PC-9 (cell line): ENCODE measurements at regions not wholly inside any gene's neighbourhood (a gene's known extent, or its start where the extent isn't known, plus 50 kb on each side); places are given as distances from the start of the nearest gene placed in this dataset.

Experiments
- BruUV-seq: library from RNA; stranded (reverse); fragments of 400-500 nt; replicated peaks from 2 replicates; lab custom pipeline; 2021; lab: Mats Ljungman, UMichigan
- CTCF ChIA-PET: fragments of 300-600 bp; sonication (Branson Sonifier 250); formaldehyde crosslinking; loops from one replicate; lab custom pipeline; 2022; ENCODE audit warnings: antibody characterized with exemption; lab: Charles Lee
- POLR2A ChIA-PET: fragments of 300-600 bp; sonication (Branson Sonifier 250); formaldehyde crosslinking; loops from one replicate; lab custom pipeline; 2022; ENCODE audit warnings: antibody characterized with exemption; ENCODE audit not compliant: unreplicated experiment; lab: Charles Lee
- DNase-seq, 2 experiments: peaks; one replicate each; pipeline versions ENCODE4 v3.0.0 to v3.0.0-alpha.2; 2015 to 2022; ENCODE audit warnings: mixed read lengths in 1 of 2
- H2AFZ ChIP-seq: fragments of 200-600 bp; sonication (generic); 2 replicates; pipeline ENCODE4 v1.8.1; 2017; ENCODE audit warnings: antibody characterized with exemption
- H3F3A ChIP-seq: fragments of 200-600 bp; sonication (generic); 2 replicates; pipeline ENCODE4 v1.8.1; 2017; ENCODE audit warnings: antibody characterized with exemption, mild to moderate bottlenecking, low read depth; ENCODE audit not compliant: insufficient read depth
- H3K27ac ChIP-seq: fragments of 200-600 bp; sonication (generic); 2 replicates; pipeline ENCODE4 v1.6.1; 2016; ENCODE audit warnings: mixed run types
- H3K27me3 ChIP-seq: fragments of 200-600 bp; sonication (generic); 2 replicates; pipeline ENCODE4 v1.6.1; 2016; ENCODE audit warnings: low read depth, mixed run types; ENCODE audit not compliant: insufficient read depth
- H3K36me3 ChIP-seq: fragments of 200-600 bp; sonication (generic); 2 replicates; pipeline ENCODE4 v1.6.1; 2016; ENCODE audit warnings: low read depth, mixed run types
- H3K4me1 ChIP-seq: fragments of 200-600 bp; sonication (generic); replicated peaks from 2 replicates; pipeline ENCODE4 v1.6.1; 2016; ENCODE audit warnings: mixed run types; ENCODE audit not compliant: insufficient read depth
- H3K4me2 ChIP-seq: fragments of 200-600 bp; sonication (generic); 2 replicates; pipeline ENCODE4 v1.6.1; 2017; ENCODE audit warnings: mixed run types
- H3K4me3 ChIP-seq: fragments of 200-600 bp; sonication (generic); 2 replicates; pipeline ENCODE4 v1.6.1; 2016; ENCODE audit warnings: mixed run types
- H3K79me2 ChIP-seq: fragments of 200-600 bp; sonication (generic); 2 replicates; pipeline ENCODE4 v1.6.1; 2017; ENCODE audit warnings: low read depth, mixed run types
- H3K9me2 ChIP-seq: fragments of 200-600 bp; sonication (generic); 2 replicates; pipeline ENCODE4 v1.8.1; 2017; ENCODE audit warnings: mild to moderate bottlenecking; ENCODE audit not compliant: insufficient read depth
- H3K9me3 ChIP-seq: fragments of 200-600 bp; sonication (generic); 2 replicates; pipeline ENCODE4 v1.8.1; 2016; ENCODE audit warnings: low read depth; ENCODE audit not compliant: insufficient read depth
- H4K20me1 ChIP-seq: fragments of 200-600 bp; sonication (generic); 2 replicates; pipeline ENCODE4 v1.8.1; 2017; ENCODE audit not compliant: insufficient read depth
- EZH2 ChIP-seq: fragments of 200-600 bp; sonication (generic); IDR thresholded peaks from 2 replicates; pipeline ENCODE4 v1.8.0; 2017; ENCODE audit warnings: antibody characterized with exemption, low read depth
- intact Hi-C: fragments of 100-400 bp; cut with micrococcal nuclease; formaldehyde crosslinking; loops from one replicate; pipeline ENCODE4 v1.10.0; 2022; ENCODE audit not compliant: unreplicated experiment
- TF ChIP-seq, protein P1 (sequence below): fragments of 200-600 bp; sonication (generic); conservative IDR thresholded peaks from 2 replicates; pipeline ENCODE4 v1.6.1; 2017; ENCODE audit warnings: mixed run types, antibody characterized with exemption, mild to moderate bottlenecking, moderate library complexity

GRCh38 chr7:68729371-68729770 is 868.9 kb upstream of the AUTS2 start:
- H3K9me2 ChIP-seq, result no peaks in the 10 kb centered on the region
- no peaks in the 10 kb centered on the region for H3K36me3 ChIP-seq
- ChIA-PET POLR2A (no interaction called here), CTCF (no interaction called here)
- H3K4me3 ChIP-seq, result no peak overlapping the region
- no peak overlapping the region for H2AFZ ChIP-seq
- peaks cover 30% of the 10 kb centered on the region for H3F3A ChIP-seq
- H4K20me1 ChIP-seq, result no peaks in the 10 kb centered on the region
- H3K9me3 ChIP-seq, result no peaks in the 10 kb centered on the region
- H3K4me2 ChIP-seq, result peak overlapping the region; percentile 32
- peak overlapping the region; percentile 40 for H3K27ac ChIP-seq
- H3K27me3 ChIP-seq, result no peaks in the 10 kb centered on the region
- H3K4me1 ChIP-seq, result peaks cover 57% of the 10 kb centered on the region
- no TSS peak for BruUV-seq
- TF ChIP-seq, protein P1, sequence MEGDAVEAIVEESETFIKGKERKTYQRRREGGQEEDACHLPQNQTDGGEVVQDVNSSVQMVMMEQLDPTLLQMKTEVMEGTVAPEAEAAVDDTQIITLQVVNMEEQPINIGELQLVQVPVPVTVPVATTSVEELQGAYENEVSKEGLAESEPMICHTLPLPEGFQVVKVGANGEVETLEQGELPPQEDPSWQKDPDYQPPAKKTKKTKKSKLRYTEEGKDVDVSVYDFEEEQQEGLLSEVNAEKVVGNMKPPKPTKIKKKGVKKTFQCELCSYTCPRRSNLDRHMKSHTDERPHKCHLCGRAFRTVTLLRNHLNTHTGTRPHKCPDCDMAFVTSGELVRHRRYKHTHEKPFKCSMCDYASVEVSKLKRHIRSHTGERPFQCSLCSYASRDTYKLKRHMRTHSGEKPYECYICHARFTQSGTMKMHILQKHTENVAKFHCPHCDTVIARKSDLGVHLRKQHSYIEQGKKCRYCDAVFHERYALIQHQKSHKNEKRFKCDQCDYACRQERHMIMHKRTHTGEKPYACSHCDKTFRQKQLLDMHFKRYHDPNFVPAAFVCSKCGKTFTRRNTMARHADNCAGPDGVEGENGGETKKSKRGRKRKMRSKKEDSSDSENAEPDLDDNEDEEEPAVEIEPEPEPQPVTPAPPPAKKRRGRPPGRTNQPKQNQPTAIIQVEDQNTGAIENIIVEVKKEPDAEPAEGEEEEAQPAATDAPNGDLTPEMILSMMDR, result no peak
- TF ChIP-seq EZH2, result no peak
- no peaks in the 10 kb centered on the region for H3K79me2 ChIP-seq
- no peak for DNase-seq
- intact Hi-C loops, result no loop called here

DNA sequence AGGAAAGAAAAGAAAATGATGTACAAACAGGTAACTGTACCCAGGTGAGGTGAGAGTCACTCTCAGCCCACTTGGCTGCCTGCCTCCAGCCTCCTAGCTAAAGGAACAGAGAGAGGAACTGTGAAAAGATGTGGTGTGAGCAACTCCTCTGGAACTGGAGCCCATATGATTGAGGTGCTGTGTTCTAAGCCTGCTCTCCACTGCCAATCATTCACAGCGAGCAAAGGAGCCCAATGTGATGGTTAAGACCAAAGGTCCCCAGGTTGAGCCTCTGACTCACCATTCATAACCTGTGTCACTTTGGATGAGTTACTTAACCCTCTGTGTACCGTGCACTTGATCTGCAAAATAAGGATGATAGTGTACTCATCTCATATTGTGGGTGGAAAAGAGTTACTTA is 868.1 kb upstream of the AUTS2 start:
- no peaks in the 10 kb centered on the region for H3K9me3 ChIP-seq
- H3K4me1 ChIP-seq, result peaks cover 51% of the 10 kb centered on the region
- CTCF ChIA-PET, result no interaction called here
- H3K4me2 ChIP-seq, result peak overlapping the region; percentile 32
- no peak for TF ChIP-seq EZH2
- TF ChIP-seq, protein P1, result no peak
- H3K9me2 ChIP-seq, result no peaks in the 10 kb centered on the region
- no peak overlapping the region for H2AFZ ChIP-seq
- intact Hi-C loops, result no loop called here
- no peaks in the 10 kb centered on the region for H3K27me3 ChIP-seq
- H3K79me2 ChIP-seq, result no peaks in the 10 kb centered on the region
- POLR2A ChIA-PET, result no interaction called here
- BruUV-seq, result no TSS peak
- H3K36me3 ChIP-seq, result no peaks in the 10 kb centered on the region
- peak overlapping the region; percentile 40 for H3K27ac ChIP-seq
- peaks cover 30% of the 10 kb centered on the region for H3F3A ChIP-seq
- H4K20me1 ChIP-seq, result no peaks in the 10 kb centered on the region
- peak in 1 of 2 experiments; percentile 84 for DNase-seq
- H3K4me3 ChIP-seq, result no peak overlapping the region

DNA sequence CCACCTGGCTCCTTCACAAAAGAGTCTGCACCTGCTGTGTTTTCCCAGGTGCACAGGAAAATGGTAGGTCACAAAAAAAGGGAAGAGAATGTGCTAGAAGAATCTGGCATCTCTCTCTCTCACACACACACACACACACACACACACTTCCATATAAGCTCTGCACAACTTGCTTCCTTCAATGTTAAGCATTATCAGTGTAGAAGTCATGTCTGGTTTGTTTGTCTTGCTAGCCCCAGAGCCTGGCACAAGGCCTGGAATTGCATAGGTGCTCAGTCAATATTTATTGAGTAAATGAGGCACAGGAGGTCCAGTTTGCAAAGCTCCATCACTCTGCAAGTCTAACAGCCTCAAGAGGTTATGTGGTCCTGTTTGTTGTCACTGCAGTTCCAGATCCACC is 867.3 kb upstream of the AUTS2 start:
- Histone ChIP-seq H3K4me2 (peak overlapping the region; percentile 32), H3K9me2 (no peaks in the 10 kb centered on the region), H4K20me1 (no peaks in the 10 kb centered on the region), H3K27me3 (no peaks in the 10 kb centered on the region), H3K9me3 (no peaks in the 10 kb centered on the region), H3K36me3 (no peaks in the 10 kb centered on the region), H3K79me2 (no peaks in the 10 kb centered on the region), H3K4me1 (peaks cover 51% of the 10 kb centered on the region), H3K4me3 (no peak overlapping the region), H3K27ac (peak overlapping the region; percentile 40), H3F3A (peaks cover 30% of the 10 kb centered on the region), H2AFZ (no peak overlapping the region)
- DNase-seq, result peak in 1 of 2 experiments; percentile 93
- CTCF ChIA-PET, result no interaction called here
- POLR2A ChIA-PET, result interaction anchor here (0.7 kb wide), 1 partner anchor 20 kb away, joined by 8 read pairs; no protein-coding TSS in a partner anchor
- TF ChIP-seq, protein P1, result no peak
- no peak for TF ChIP-seq EZH2
- intact Hi-C loops, result no loop called here
- BruUV-seq, result no TSS peak
